GM18861 (cell line): ENCODE measurements at regions not wholly inside any gene's neighbourhood (a gene's known extent, or its start where the extent isn't known, plus 50 kb on each side); places are given as distances from the start of the nearest gene placed in this dataset.

Source experiments
- ATAC-seq: cut with Tn5 transposase; IDR thresholded peaks from one replicate; pipeline ENCODE4 v1.9.1; 2021; ENCODE audit not compliant: unreplicated experiment

GRCh38 chr5:158080112-158080511, 221.2 kb upstream of the CLINT1 start:
- no peak for ATAC-seq

- no peak for ATAC-seq
Observed at GRCh38 chr5:158079097-158079496, 220.2 kb upstream of the CLINT1 start.

- ATAC-seq: no peak
Observed at GRCh38 chr5:158074992-158075769, 216.2 kb upstream of the CLINT1 start.

- no peak for ATAC-seq
Observed at GRCh38 chr5:158074597-158074991, 215.6 kb upstream of the CLINT1 start.

GRCh38 chr5:158070859-158071258, 211.9 kb upstream of the CLINT1 start:
- no peak for ATAC-seq

GRCh38 chr5:158069838-158070237, 210.9 kb upstream of the CLINT1 start:
- no peak for ATAC-seq

GRCh38 chr5:158068964-158069363, 210.0 kb upstream of the CLINT1 start:
- no peak for ATAC-seq

GRCh38 chr5:158066076-158066475, 207.1 kb upstream of the CLINT1 start:
- no peak for ATAC-seq

GRCh38 chr5:158064334-158065123, 205.6 kb upstream of the CLINT1 start:
- no peak for ATAC-seq

- ATAC-seq: no peak
Observed at GRCh38 chr5:158063052-158063451, 204.1 kb upstream of the CLINT1 start.

GRCh38 chr5:158061451-158061850, 202.5 kb upstream of the CLINT1 start:
- no peak for ATAC-seq

- ATAC-seq: no peak
Observed at GRCh38 chr5:158060212-158060611, 201.3 kb upstream of the CLINT1 start.

GRCh38 chr5:158058208-158059120, 199.5 kb upstream of the CLINT1 start:
- ATAC-seq: no peak

- no peak for ATAC-seq
Observed at GRCh38 chr5:158056130-158056825, 197.3 kb upstream of the CLINT1 start.

- no peak for ATAC-seq
Observed at GRCh38 chr5:158055111-158055501, 196.2 kb upstream of the CLINT1 start.

GRCh38 chr5:158054223-158055110, 195.5 kb upstream of the CLINT1 start:
- ATAC-seq: no peak

GRCh38 chr5:158051036-158051435, 192.1 kb upstream of the CLINT1 start:
- no peak for ATAC-seq

- no peak for ATAC-seq
Observed at GRCh38 chr5:158050421-158050820, 191.5 kb upstream of the CLINT1 start.

GRCh38 chr5:158049459-158049858, 190.5 kb upstream of the CLINT1 start:
- ATAC-seq: no peak

GRCh38 chr5:158045696-158046095, 186.8 kb upstream of the CLINT1 start:
- no peak for ATAC-seq
